ENCODE measurements at regions not wholly inside any gene's neighbourhood (a gene's known extent, or its start where the extent isn't known, plus 50 kb on each side); places are given as distances from the start of the nearest gene placed in this dataset.

- no peak for ATAC-seq
Observed at GRCh38 chr9:88033359-88033702, 59.0 kb upstream of the CDK20 start.

DNA sequence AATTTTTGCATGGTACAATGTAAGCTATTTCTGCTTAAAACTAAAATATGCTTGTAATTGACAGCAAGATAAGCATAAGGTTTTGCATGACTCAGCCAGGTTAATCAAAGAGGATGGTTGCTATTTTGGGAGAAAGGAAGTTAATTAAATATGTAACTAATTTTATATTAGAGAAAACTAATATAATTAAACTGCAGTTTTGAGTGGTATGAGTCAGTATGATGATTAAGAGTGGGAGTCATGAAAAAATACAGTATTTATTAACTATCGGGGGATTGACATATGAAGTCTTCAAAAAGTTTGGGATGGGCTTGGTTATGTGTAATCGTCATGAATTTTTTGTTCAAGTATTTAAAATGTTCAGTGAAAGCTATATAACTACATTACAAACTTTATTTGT is 54.0 kb upstream of the CDK20 start:
- ATAC-seq (no peak), DNase-seq (no peak)

More at GRCh38 chr9:88033359-88033702, 59.0 kb upstream of the CDK20 start:
- DNase-seq, result no peak

DNA sequence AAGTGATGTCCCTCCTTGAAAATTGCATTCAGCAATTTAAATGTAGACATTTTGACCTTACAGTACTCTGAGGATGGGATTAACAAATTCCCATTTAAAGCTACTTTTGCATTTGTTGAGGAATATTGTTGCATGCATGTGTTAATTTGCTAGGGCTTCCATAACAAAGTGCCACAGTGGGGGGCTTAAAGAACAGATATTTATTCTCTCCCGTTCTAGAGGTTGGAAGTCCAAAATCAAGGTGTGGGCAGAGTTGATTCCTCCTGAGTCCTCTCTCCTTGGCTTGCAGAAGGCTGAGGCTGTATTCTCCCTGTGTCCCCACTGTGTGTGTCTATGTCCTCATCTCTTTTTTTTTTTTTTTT is 51.8 kb upstream of the CDK20 start:
- DNase-seq, result no peak
- no peak for ATAC-seq

GRCh38 chr9:88025411-88026117 is 51.2 kb upstream of the CDK20 start:
- ATAC-seq, result no peak
- DNase-seq, result no peak

DNA sequence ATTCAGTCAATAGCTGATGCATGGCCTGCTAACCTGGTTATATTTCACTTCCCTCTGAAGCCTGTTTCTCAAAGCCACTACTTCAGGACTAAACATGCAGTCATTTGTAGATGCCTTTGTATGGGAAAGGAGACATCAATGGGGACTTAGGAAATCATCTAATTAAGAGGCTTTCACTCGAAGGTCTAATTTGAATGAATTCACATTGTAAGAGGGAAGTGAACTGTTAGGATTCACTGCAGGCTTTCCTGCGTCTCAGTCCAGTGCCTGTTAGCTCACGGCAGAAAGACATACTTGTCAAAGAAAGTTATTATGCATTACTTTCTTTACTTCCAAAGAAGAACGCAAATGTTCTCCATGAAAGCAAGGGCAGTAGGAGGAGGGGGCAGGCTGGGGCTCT is 50.6 kb upstream of the CDK20 start:
- ATAC-seq (no peak), DNase-seq (no peak)
